Retinal pigment epithelial cell (primary cell): ENCODE measurements at regions not wholly inside any gene's neighbourhood (a gene's known extent, or its start where the extent isn't known, plus 50 kb on each side); places are given as distances from the start of the nearest gene placed in this dataset.

Experiments used
- DNase-seq: peaks from one replicate; pipeline ENCODE4 v3.0.0-alpha.2; 2010; ENCODE audit warnings: low read depth
- H3K4me3 ChIP-seq: 2 replicates; pipeline ENCODE4 v1.5.1; 2011; ENCODE audit warnings: mild to moderate bottlenecking, low read length, control low read depth, moderate library complexity
- CTCF ChIP-seq: conservative IDR thresholded peaks from 2 replicates; pipeline ENCODE4 v1.5.1; 2011; ENCODE audit warnings: low read depth, low read length, control low read depth, inconsistent platforms

- H3K4me3 ChIP-seq = no peak overlapping the region
- no peak for TF ChIP-seq CTCF
- no peak for DNase-seq
These were observed 205.1 kb downstream of the TEX29 start for GRCh38 chr13:111525320-111526118.

- H3K4me3 ChIP-seq = no peak overlapping the region
- TF ChIP-seq CTCF = no peak
- no peak for DNase-seq
These were observed 206.5 kb downstream of the TEX29 start for GRCh38 chr13:111526922-111527321.

- H3K4me3 ChIP-seq = no peak overlapping the region
- no peak for TF ChIP-seq CTCF
- no peak for DNase-seq
These were observed 207.3 kb downstream of the TEX29 start for GRCh38 chr13:111527614-111528229.

GRCh38 chr13:111528513-111528912, 208.1 kb downstream of the TEX29 start:
- no peak for DNase-seq
- no peak for TF ChIP-seq CTCF
- H3K4me3 ChIP-seq = no peak overlapping the region

DNA sequence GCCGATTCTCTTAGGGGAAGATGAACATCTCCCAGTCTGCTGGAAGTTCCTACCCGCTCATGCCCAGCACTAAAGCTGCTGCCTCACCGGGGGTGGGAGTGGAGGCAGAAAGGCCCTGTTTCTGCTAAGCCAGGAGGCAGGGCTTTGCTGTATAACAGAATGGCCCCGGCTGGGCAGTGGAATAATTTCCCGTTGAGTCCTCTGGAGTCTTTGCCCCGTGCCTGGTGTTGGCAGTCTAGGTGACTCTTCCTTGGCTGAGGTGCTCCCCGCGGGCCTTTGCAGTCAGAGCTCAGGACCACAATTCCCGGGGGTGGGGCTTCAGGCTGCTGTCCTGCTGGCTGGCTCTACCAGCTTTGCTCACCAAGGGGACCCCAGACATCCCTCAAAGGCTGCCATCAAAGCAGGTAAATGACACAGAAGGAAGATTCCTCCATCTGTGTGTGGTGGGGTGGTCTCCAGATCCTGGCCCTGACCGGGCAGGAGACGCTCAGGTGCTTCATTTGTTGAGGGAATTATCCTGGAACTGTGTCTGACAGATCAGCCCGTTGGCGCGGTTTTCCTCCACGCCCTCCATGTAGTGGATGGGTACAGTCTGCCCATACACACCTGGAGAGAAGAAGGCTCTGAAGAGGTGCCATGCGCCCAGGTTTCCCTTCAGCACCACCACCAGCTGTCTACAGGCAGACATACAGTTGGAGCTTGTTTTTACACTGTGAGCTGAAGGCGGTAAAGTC, 209.9 kb downstream of the TEX29 start:
- no peak overlapping the region for H3K4me3 ChIP-seq
- no peak for DNase-seq
- no peak for TF ChIP-seq CTCF

GRCh38 chr13:111531505-111531904, 211.1 kb downstream of the TEX29 start:
- TF ChIP-seq CTCF = no peak
- no peak for DNase-seq
- H3K4me3 ChIP-seq = no peak overlapping the region
